HepG2 (cell line): ENCODE measurements at regions not wholly inside any gene's neighbourhood (a gene's known extent, or its start where the extent isn't known, plus 50 kb on each side); places are given as distances from the start of the nearest gene placed in this dataset.

Experiments used
- AGO1 ChIP-seq: fragments of 200-400 bp; formaldehyde crosslinking; IDR thresholded peaks from 2 replicates; pipeline ENCODE4 v1.6.1; 2017; ENCODE audit warnings: mild to moderate bottlenecking, low read depth, low read length, moderate library complexity; ENCODE audit not compliant: poor library complexity, severe bottlenecking
- KDM4B ChIP-seq: sonication (generic); formaldehyde crosslinking; IDR thresholded peaks from 2 replicates; pipeline ENCODE4 v1.4.0; 2020; ENCODE audit warnings: missing genetic modification reagents
- MEIS2 ChIP-seq: sonication (generic); formaldehyde crosslinking; IDR thresholded peaks from 2 replicates; pipeline ENCODE4 v1.9.0; 2021; ENCODE audit warnings: mild to moderate bottlenecking, missing genetic modification reagents
- NR2F6 ChIP-seq, 2 experiments: IDR thresholded peaks; 2 replicates each; pipeline ENCODE4 v1.6.1; 2016; ENCODE audit warnings: antibody characterized with exemption in 1 of 2, mild to moderate bottlenecking in 1 of 2
- TCF7 ChIP-seq: sonication (generic); IDR thresholded peaks from 2 replicates; pipeline ENCODE4 v1.6.1; 2016; ENCODE audit warnings: antibody characterized with exemption, low read depth
- TOPORS ChIP-seq: sonication (generic); formaldehyde crosslinking; IDR thresholded peaks from 2 replicates; pipeline ENCODE4 v1.8.0; 2023; ENCODE audit warnings: mild to moderate bottlenecking, missing genetic modification reagents
- ZMYM4 ChIP-seq: sonication (generic); formaldehyde crosslinking; IDR thresholded peaks from 2 replicates; pipeline ENCODE4 v1.8.1; 2023; ENCODE audit warnings: mild to moderate bottlenecking, missing genetic modification reagents
- ZNF792 ChIP-seq: IDR thresholded peaks from 2 replicates; pipeline ENCODE4 v1.6.1; 2016
- ZNF883 ChIP-seq: sonication (generic); formaldehyde crosslinking; IDR thresholded peaks from 2 replicates; pipeline ENCODE4 v1.5.1; 2020; ENCODE audit warnings: mild to moderate bottlenecking, missing genetic modification reagents; ENCODE audit errors: not compliant biosample characterization
- TF ChIP-seq, protein P1 (sequence below): sonication (generic); formaldehyde crosslinking; IDR thresholded peaks from 2 replicates; pipeline ENCODE4 v1.9.0; 2021; ENCODE audit warnings: missing genetic modification reagents, borderline replicate concordance
- TF ChIP-seq, protein P2 (sequence below): sonication (generic); formaldehyde crosslinking; conservative IDR thresholded peaks from 2 replicates; pipeline ENCODE4 v1.4.0; 2020; ENCODE audit warnings: missing genetic modification reagents

DNA sequence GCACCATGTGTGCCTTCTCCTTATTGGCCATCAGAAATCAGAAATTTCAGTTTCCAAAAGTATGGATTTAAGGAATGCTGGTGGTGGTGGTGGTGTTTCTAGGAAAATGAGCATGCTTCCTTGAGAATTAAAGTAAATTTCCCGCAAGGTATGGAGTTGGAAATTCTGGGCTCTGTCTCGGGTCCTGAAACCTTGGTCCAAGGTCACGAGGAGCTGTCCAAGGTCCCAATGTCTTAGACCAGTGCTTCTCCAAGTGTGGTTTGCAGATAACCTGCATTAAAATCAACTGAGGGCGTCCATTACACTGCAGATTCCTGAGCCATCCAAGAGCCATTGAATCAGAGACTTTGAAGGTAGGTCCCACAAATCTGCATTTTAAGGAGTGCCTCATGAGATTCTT lies 210.9 kb upstream of the PKDCC start (continued):
- TF ChIP-seq, protein P1, sequence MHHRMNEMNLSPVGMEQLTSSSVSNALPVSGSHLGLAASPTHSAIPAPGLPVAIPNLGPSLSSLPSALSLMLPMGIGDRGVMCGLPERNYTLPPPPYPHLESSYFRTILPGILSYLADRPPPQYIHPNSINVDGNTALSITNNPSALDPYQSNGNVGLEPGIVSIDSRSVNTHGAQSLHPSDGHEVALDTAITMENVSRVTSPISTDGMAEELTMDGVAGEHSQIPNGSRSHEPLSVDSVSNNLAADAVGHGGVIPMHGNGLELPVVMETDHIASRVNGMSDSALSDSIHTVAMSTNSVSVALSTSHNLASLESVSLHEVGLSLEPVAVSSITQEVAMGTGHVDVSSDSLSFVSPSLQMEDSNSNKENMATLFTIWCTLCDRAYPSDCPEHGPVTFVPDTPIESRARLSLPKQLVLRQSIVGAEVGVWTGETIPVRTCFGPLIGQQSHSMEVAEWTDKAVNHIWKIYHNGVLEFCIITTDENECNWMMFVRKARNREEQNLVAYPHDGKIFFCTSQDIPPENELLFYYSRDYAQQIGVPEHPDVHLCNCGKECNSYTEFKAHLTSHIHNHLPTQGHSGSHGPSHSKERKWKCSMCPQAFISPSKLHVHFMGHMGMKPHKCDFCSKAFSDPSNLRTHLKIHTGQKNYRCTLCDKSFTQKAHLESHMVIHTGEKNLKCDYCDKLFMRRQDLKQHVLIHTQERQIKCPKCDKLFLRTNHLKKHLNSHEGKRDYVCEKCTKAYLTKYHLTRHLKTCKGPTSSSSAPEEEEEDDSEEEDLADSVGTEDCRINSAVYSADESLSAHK (CRISPR knock-in tag) = 0 out of 2 replicates have a peak, but pooled peaks have one; percentile 66
- TF ChIP-seq ZNF792 (CRISPR knock-in tag) = peak; percentile 79
- TF ChIP-seq, protein P2, sequence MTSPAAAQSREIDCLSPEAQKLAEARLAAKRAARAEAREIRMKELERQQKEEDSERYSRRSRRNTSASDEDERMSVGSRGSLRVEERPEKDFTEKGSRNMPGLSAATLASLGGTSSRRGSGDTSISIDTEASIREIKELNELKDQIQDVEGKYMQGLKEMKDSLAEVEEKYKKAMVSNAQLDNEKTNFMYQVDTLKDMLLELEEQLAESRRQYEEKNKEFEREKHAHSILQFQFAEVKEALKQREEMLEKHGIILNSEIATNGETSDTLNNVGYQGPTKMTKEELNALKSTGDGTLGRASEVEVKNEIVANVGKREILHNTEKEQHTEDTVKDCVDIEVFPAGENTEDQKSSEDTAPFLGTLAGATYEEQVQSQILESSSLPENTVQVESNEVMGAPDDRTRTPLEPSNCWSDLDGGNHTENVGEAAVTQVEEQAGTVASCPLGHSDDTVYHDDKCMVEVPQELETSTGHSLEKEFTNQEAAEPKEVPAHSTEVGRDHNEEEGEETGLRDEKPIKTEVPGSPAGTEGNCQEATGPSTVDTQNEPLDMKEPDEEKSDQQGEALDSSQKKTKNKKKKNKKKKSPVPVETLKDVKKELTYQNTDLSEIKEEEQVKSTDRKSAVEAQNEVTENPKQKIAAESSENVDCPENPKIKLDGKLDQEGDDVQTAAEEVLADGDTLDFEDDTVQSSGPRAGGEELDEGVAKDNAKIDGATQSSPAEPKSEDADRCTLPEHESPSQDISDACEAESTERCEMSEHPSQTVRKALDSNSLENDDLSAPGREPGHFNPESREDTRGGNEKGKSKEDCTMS (CRISPR knock-in tag) = peak; percentile 95
- peak; percentile 78; the same call in 1 of the 2 replicates for TF ChIP-seq MEIS2 (CRISPR knock-in tag)
- TF ChIP-seq TOPORS (CRISPR knock-in tag) = no peak
- no peak for TF ChIP-seq TCF7
- TF ChIP-seq AGO1 = no peak
- 0 out of 2 replicates have a peak, but pooled peaks have one; percentile 51 for TF ChIP-seq KDM4B
- TF ChIP-seq NR2F6 (IDR thresholded peaks at IDR 0.05) = no peak
- peak; percentile 49; the same call in 1 of the 2 replicates for TF ChIP-seq NR2F6 (CRISPR knock-in tag; IDR thresholded peaks at IDR 0.05)
- no peak for TF ChIP-seq ZNF883 (CRISPR knock-in tag)
- peak; percentile 61 for TF ChIP-seq ZMYM4 (CRISPR knock-in tag)
- TF ChIP-seq, all 625 proteins: peak for 132
